GM19455 (cell line): ENCODE measurements at regions not wholly inside any gene's neighbourhood (a gene's known extent, or its start where the extent isn't known, plus 50 kb on each side); places are given as distances from the start of the nearest gene placed in this dataset.

ENCODE experiments used
- ATAC-seq: cut with Tn5 transposase; IDR thresholded peaks from one replicate; pipeline ENCODE4 v1.9.1; 2021; ENCODE audit not compliant: unreplicated experiment

DNA sequence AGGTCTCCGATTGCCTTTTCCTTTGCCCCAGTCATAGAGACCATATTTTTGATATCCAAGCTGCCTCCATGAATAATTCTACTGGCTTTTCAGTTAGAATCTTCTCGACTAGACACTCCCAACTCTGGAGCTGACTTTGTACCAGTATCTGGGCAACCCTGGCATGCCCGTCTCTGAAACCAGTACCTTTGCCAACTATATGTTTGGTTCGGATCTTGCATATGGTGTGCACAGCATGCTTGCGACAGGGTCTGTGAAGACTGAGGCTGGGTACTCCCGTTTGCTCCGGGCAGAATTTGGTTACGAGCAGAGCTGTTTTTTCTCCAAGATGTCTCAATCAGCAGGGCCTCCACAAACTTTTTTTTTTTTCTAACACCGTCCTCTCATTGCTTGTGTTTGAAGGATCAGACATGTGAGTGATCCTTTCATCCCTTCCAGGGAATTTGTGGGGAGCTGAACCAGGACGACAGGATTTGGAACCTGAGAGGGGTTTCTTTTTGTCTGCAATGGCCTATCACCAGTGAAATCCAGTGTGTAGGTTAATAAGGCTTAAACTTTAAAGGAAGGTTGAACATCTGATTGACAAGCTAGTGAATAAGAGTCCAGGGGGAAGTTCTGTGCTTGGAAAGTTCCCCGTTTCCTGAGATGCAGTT is 322.3 kb downstream of the MYCN start:
- no peak for ATAC-seq

DNA sequence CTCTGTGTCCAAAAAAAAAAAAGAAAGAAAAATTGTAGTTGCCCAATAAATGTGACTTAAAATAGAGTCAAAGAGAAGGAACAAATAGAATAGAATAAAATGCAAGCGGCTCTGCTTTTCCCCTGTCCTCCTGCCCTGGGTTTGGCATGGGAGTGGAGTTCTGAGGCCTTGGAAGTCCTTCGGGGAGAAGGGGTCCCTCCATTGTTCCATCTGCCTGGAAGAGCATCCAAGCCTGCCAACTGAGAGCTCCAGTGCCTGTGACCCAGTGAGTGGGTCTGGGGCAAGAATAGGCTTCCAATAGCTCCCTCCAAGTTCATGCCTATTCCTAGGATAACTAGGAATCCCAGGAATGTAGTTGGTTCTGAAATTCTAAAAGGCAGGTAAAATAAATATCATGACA is 321.4 kb downstream of the MYCN start:
- ATAC-seq = no peak

DNA sequence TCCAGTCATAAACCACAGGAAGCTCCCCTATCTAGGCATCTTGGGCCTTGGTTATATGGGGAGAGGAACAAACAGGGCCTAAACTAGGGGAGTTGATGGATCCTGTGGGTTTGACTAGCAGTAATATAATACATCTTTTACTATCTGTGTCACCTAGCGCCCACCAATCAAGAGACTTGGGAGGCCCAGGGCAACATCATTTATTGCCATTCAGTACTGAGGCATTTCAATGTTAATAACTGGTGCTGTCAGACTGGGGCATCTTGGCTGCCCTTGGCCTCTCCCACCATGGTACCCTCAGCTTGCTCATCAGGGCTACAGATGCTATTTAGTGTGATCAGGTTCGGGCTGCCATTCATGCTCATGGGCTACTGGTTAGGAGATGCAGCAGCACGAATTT is 320.7 kb downstream of the MYCN start:
- no peak for ATAC-seq

DNA sequence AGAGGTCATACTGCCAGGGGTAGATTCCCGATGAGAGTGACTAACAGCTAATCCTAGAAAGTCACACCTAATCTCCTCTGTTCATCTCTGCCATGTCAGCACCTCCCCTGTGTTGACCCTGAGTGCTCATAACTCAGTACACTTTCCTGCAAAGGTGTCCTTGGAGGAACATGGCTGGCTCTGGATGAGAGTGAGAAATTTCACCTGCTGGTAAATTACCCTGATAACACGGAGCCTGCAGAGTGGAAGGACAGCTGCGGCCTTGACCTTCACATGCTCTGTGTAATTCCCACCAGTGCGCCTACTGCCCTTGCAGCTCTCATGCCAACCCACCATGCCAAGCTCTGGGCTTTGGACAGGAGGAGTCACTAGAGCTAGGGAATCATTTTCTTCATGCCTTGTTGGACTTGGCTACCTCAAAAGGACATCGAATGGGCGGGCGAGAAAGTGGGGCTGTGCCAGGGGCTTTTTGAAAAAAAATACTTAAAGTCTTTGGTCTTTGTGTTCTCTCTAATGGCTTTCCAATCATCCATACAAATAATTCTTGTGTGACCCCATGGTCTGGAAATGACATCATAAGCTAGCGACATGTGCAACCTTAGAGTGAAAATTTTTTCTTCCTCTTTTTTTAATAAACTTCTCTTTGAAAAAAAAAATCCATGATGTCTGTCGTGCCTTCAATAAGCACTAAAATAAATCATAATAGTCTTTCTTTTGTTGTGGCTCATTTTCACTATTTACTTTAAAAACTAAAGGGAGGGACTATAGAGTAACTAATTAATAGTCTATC is 319.9 kb downstream of the MYCN start:
- no peak for ATAC-seq

DNA sequence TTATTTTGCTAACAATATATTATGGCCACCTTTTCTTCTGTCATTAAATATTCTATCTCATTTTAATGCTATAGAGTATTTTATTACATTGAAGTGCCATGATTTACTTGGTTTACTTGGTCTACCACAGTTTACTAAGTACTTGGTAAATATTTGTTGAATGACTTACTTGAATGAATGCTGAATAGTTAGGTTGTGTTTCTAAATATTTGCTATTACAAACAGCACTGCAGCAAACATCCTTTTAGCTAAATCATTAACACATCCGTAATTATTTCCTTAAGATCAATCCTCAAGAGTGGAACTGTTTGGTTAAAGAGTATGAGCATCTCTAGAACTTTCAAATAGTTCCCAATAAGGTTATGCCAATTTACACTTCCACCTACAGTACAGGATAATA is 318.7 kb downstream of the MYCN start:
- ATAC-seq = no peak

DNA sequence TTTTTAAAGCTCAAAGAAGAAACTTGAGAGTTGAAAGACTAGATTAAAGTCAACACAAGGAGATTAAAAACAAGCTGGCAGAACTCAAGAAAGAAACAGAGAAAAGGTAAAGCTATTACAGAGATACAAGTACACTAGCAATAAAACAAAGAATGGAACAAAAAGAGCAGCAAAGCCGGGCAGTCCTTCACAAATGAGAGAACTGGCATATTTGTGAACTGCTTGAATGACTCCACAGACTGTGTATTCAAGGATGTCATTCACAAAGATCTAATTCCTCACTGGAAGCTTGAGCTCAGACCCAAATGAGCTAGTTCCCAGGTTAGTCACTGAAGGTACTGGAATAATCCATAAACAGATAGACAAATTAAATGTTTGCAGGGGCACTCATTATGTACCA is 318.0 kb downstream of the MYCN start:
- no peak for ATAC-seq

DNA sequence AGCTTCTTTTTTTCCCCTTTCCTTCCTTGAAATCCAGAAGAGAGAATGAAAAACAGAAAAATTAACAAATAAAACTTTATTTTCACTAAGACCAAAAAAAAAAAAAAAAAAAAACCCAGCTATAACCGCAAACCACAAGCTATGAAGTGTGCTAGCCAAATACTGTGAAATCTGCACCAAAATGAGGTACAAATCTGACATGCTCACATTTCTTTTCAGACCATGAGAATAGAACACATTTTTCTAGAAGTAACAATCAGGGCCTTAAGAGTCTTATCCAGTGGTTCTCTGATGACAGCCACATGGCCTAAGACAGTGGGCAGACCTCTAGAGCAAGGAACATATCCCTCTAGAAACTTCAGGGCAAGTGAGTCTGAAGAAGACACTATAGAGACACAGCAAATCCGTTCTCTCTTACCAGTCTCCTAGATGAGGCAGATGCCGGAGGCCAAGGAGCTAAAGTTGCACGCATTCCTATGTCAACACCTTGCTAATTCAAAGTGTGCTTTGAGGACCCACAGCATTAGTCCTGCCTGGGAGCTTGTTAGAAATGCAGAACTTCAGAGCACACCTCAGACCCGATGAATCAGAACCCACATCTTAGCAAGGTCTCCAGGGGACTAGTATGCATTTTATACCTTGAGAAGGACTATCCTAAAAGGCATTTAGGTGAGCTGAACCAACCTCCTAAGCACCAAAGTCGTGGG is 317.1 kb downstream of the MYCN start:
- no peak for ATAC-seq

DNA sequence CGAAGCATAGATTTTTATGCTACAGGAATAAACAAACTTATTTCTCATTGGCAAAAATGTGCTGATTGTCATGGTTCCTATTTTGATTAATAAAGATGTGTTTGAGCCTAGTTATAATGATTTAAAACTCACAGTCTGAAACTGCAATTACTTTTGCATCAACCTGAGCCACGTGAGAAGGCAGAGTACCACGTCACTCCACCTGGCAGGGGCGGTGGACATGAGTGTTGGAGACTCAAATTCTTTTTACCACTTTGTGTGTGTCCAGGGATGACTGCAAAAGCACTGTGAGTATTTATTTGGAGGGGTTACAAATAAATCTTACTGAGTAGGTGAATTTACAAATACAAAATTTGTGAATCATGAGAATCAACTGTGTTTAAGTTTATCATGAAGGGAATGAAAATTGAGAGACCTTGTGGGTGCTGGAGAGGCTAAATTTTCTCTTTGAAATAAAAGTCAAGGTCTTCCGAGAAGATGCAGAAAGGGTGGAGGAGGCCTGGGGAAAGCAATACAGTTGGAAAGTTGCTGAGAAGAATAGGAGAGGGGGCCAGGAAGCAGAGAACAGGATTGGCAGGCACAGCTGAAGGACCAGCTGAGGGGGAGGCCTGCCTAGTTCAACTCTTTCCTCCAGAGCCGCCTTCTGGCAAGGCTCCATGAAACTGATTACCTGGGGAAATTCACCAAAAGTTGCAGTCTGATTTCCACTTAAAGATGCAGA is 316.4 kb downstream of the MYCN start:
- ATAC-seq = no peak

DNA sequence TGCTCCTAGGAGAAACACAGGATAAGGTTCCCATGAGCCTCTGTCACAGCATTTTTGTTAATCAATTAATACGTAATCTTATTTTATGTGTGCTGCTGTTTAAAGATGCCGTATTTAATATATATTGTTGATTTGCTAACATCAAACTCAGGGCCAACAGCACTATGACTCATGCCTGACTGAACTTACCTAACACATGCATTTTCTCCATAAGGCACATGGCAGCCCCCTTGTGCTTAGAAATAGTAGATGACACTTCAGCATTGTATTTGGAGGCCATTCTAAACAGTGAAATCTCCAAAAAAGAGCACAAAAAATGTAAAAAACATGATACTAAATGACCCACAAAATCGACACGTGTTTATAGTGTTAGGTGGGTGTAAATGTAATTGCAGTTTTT is 314.8 kb downstream of the MYCN start:
- no peak for ATAC-seq

DNA sequence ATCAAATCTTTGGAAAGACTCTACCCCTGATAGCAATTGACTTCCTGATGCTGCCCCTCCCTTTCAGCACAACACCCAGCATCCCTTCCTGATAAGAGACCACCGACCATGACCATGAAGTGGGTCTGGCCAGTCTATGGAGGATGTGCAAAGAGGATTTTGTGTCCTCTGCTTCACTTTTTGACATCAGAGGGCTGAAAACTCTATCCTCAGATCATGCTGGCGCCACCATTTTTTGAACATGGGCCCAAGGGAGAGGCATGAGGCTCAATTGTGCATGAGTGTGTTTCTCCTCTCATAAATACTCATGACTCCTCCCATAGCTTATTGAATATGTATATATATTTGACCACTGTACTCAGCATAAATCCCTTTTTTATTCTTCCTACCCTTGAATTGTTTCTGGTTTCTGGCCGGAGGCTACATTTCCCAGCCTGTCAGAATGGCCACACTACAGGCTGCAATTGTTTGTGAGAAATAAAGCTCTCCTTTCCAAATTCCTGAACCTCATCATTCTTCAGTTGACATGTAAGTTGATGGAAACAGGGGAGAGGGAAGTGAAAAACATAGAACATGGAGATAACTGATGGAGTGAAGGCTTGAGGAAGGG is 314.1 kb downstream of the MYCN start:
- ATAC-seq = no peak

DNA sequence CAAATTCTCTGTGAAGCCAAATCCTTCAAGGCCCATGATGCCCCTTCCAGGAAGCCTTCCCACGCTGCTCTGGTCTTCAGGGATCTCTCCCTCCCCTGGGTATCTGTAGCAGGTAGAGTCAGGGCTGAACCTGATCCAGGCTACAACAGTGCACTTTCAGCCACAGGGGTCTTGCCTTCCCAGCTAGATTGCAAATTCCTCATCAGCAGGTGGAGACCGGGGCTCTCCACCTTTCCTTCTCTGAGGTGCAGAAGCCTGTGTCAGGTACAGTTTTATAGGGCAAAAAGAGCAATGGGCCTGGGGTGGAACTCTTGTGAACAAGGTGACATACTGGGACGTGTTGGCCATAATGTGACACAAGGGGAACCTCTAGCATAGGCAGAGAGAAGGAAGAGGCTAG is 312.9 kb downstream of the MYCN start:
- ATAC-seq = no peak

DNA sequence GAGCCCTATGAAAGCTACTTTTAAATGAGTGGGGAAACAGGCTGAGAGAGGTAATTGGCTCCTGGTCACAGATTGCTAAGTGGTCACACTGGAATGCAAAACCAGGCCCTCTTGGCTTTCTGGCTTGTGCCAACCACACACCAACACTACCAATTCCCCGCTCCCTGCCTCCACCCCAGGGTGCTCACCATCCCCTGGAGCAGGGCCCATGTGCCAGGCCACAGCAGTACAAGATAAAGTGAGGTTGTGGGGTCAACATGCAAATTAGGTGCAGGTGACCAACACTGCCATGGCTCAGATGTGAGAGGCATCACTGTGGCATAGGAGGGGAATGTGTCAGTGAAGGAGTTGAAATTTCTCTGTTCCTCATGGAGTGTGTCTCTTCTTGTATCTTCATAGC is 312.5 kb downstream of the MYCN start:
- ATAC-seq = no peak

DNA sequence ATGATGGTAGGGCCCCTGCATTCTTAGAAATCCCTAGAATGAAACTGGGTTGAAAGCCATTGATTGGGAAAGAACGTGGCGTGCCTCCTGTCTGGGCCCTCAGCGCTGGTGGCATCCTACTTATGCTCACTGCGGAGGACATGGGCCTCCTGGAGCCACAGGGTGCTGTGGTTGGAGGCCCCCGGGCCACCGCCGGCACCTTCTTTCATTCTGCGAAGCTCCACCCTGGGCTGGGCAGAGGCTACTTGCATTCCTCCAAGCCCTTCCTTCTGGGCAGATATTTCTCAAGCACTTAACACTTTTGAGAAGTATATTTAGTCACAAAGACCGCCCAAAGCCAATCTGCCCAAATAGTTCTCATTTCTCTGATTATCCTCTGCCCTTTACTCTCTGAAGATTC is 311.9 kb downstream of the MYCN start:
- ATAC-seq = no peak

DNA sequence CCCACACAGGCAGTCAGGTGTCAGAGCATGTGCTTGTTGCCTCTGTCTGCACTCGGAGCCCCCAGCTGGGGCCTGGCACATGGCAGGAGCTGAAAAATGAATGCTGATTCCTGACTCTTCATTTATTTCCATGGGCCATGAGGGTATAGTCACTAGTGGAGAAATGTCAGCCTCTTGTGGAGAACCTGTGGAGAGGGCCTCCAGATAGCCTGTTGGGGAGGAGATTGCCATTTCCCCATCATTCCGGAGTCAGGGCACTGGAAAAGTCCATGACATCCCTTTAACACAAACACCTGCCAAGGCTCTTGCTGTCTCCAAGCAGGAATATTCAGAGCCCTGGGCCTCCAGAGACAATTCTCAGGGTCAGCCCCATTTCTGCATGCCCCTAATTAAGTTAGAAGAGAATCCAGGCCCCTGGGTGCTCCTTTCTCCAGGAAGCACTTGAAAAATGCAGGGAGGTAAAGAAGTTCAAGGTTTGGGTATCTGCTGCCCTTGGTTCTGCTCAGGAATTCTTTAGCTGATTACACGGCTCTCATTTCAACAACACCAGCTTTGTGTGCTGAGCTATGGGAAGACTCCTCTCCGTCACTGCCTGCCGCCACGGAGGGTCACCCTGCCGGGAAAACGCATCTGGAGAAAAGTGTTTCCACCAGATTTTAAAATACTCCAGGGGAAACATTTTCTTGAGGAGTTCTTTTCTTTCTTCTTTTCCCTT is 311.3 kb downstream of the MYCN start:
- no peak for ATAC-seq

DNA sequence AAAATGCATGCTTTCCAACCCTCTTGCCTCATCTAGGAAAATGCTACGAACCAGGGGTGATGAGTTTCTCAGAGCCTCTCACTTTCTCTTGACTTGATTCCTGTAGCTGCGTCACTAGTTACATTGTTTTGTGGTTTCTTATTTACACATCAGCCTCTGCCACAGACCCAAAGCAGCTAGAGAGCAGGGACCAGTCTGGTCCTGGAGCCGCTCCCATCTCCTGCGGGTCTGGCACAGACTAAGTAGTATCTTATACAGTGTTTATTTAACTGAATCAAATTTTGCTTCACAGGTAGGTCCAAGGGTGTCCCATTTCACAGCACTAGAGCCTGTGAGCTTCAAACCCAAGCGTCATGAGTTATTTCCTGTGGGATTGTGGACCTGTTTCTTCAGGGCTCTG is 310.5 kb downstream of the MYCN start:
- ATAC-seq = no peak

DNA sequence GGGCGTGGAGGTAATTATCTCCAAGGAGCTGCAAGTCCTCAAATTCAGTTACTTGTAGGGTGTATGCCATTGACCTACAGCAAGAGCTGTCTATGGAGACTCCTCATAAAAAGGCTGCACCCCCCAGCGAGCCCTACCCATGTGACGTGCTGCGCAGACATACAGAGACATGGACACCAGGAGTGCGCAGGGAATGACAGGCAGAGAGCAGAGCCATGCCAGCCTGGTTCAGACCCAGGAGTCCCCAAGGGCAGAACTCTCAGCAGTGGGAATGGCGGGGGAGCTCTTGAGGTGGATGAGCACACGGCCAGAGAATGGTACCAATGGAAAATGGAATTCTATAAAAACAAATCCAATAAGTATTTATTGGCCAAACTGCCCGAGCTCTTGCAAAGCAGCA is 310.1 kb downstream of the MYCN start:
- ATAC-seq = no peak

DNA sequence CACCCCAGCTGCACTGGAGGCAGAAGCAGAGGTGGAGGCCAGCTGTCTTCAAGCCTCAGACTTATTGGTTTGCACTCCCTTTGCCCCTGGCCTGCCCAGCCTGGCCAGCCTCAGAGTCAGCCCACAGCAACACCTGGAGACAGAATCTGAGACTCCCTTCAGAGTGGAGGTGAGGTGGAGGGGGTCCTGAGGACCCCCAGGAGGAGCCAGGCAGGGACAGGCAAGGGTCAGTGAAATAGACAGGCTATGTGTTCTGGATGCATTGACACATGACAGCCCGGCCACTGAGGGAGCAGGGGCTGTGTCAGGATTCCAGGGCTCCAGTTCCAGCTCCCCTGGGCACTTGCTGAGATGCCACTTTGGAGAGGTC is 309.7 kb downstream of the MYCN start:
- ATAC-seq = no peak

DNA sequence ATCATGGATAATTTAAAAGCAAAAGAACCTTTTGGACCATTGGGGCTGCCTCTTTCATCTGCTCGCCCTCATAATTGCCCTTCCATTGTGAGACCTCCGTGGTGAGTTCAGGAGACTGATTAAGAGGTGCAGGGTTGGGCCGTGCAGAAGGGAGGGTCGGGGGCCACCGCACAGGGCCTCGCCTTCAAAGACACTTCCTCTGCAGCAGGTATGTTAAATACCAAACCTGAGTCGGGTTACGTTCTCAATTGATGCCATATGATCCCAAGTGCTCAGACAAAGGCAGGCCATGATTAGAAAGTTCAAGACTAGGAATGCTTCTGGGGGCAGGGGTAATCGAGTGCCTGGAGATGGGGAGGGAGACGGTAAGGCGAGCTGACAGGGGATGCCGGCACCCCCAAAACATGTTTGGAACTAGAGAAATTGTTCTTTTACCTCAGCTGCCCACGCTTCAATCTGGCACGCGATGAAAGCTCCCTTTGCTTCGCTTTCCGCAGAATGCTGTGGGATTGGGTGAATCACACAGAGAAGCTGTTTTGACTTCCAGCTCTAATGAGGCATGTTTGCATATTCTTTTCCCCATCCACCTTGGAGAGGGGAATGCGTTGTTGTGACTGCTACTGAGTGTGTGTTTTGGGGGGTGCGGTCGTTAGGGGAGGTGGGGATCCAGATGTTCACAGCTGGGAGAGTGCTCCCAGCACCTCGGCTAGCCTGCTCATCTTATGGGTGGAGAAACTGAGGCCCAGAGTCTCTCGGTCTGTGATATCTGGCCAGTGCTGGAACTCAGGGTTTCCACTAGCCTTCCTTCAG is 309.1 kb downstream of the MYCN start:
- ATAC-seq = no peak

DNA sequence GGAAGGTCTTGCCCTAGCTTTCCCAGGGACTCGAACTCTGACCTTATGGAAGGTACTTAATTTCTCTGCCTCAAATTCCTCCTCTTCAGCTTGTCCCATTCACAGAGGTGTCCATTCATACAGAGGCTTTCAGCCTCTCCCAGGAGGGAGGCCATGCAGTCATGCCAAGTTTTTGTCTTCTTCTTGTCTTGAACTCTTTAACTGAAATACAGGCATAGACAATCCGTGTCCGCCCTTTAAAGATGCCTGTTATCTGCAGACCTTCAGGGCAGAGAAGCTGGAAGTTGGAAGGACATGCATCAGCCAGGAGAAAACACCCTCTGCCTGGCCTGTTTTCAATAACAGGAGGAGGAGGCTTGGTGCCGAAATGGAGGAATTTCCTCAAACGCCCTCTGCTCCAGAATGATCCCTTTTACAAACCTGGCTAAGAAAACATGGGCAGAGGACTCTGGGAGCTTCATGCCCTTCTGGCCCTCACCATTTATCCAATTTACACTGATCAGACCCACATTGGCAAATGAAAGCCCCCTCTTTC is 308.3 kb downstream of the MYCN start:
- ATAC-seq = no peak
